CD14-positive monocyte (primary cell): ENCODE measurements at regions not wholly inside any gene's neighbourhood (a gene's known extent, or its start where the extent isn't known, plus 50 kb on each side); places are given as distances from the start of the nearest gene placed in this dataset.

ENCODE experiments used
- DNase-seq, 3 donors: peaks; one replicate each; pipeline ENCODE4 v3.0.0-alpha.2; 2011 to 2022
- H2AFZ ChIP-seq: 2 replicates; pipeline ENCODE4 v1.6.0; 2012; ENCODE audit warnings: mild to moderate bottlenecking, low read depth, low read length, inconsistent platforms; ENCODE audit not compliant: insufficient read depth, poor library complexity, severe bottlenecking
- H3K27ac ChIP-seq, 2 donors: 1 replicate in 1 of 2; 2 replicates in 1 of 2; pipeline ENCODE4 v1.5.1; 2012 to 2013; ENCODE audit warnings: low read length in 2 of 2, control low read depth in 1 of 2, inconsistent platforms in 1 of 2, low read depth in 1 of 2, mild to moderate bottlenecking in 1 of 2
- H3K27me3 ChIP-seq, 2 donors: one replicate each; pipeline versions ENCODE4 v1.6.0 to v1.6.1; 2011 to 2013; ENCODE audit warnings: low read length in 2 of 2; ENCODE audit not compliant: control insufficient read depth in 2 of 2, insufficient read depth in 2 of 2
- H3K36me3 ChIP-seq, 2 donors: replicated peaks in 1 of 2; 1 replicate in 1 of 2; 2 replicates in 1 of 2; pipeline versions ENCODE4 v1.5.1 to v1.6.1; 2012 to 2013; ENCODE audit warnings: low read length in 2 of 2, control low read depth in 1 of 2, inconsistent platforms in 1 of 2, mild to moderate bottlenecking in 1 of 2; ENCODE audit not compliant: insufficient read depth in 2 of 2, control insufficient read depth in 1 of 2
- H3K4me1 ChIP-seq, 2 donors: 1 replicate in 1 of 2; 2 replicates in 1 of 2; pipeline versions ENCODE4 v1.5.1 to v1.6.1; 2012 to 2013; ENCODE audit warnings: low read length in 2 of 2, control low read depth in 1 of 2, inconsistent platforms in 1 of 2, mild to moderate bottlenecking in 1 of 2, moderate library complexity in 1 of 2; ENCODE audit not compliant: insufficient read depth in 2 of 2, control insufficient read depth in 1 of 2
- H3K4me2 ChIP-seq: replicated peaks from 2 replicates; pipeline ENCODE3; 2012; ENCODE audit warnings: low read length, moderate library complexity, mild to moderate bottlenecking; ENCODE audit not compliant: poor library complexity, severe bottlenecking; ENCODE audit errors: extremely low read depth
- H3K4me3 ChIP-seq, 3 experiments: fragments of 200-600 bp in 1 of 3; sonication (generic) in 1 of 3; replicated peaks in 1 of 3; 1 replicate in 2 of 3; 2 replicates in 1 of 3; pipeline ENCODE4 v1.5.1; 2011 to 2013; ENCODE audit warnings: low read length in 3 of 3, mild to moderate bottlenecking in 3 of 3, control low read depth in 2 of 3, low read depth in 2 of 3, inconsistent platforms in 1 of 3, moderate library complexity in 1 of 3
- H3K79me2 ChIP-seq: 2 replicates; pipeline ENCODE4 v1.6.0; 2012; ENCODE audit warnings: mild to moderate bottlenecking, control low read depth, inconsistent platforms, low read length, moderate library complexity; ENCODE audit not compliant: insufficient read depth
- H3K9ac ChIP-seq: 2 replicates; pipeline ENCODE4 v1.6.0; 2017; ENCODE audit warnings: low read length, mild to moderate bottlenecking; ENCODE audit not compliant: insufficient read depth, poor library complexity, severe bottlenecking
- H3K9me3 ChIP-seq, 2 donors: replicated peaks in 1 of 2; 1 replicate in 1 of 2; 2 replicates in 1 of 2; pipeline versions ENCODE4 v1.5.1 to v1.6.1; 2012 to 2013; ENCODE audit warnings: low read length in 2 of 2, control low read depth in 1 of 2; ENCODE audit not compliant: control insufficient read depth in 1 of 2, insufficient read depth in 1 of 2
- H4K20me1 ChIP-seq: 2 replicates; pipeline ENCODE4 v1.6.0; 2012; ENCODE audit warnings: mild to moderate bottlenecking, low read length, control low read depth, moderate library complexity; ENCODE audit not compliant: insufficient read depth
- H3K27ac Mint-ChIP-seq, 7 donors: one replicate each; pipeline ENCODE4 v1.8.0; 2020; ENCODE audit warnings: mild to moderate bottlenecking in 7 of 7, mixed read lengths in 7 of 7, moderate library complexity in 6 of 7, inconsistent platforms in 2 of 7
- H3K27me3 Mint-ChIP-seq, 3 donors: one replicate each; pipeline ENCODE4 v1.8.0; 2021 to 2022; ENCODE audit warnings: low read depth in 3 of 3, mild to moderate bottlenecking in 3 of 3, mixed read lengths in 3 of 3, moderate library complexity in 3 of 3, inconsistent platforms in 1 of 3
- H3K36me3 Mint-ChIP-seq, 2 donors: one replicate each; pipeline ENCODE4 v1.8.0; 2020; ENCODE audit warnings: mixed read lengths in 2 of 2, inconsistent platforms in 1 of 2, mild to moderate bottlenecking in 1 of 2
- H3K4me1 Mint-ChIP-seq: one replicate; pipeline ENCODE4 v1.8.0; 2020; ENCODE audit warnings: mild to moderate bottlenecking, mixed read lengths
- H3K4me3 Mint-ChIP-seq, 2 donors: one replicate each; pipeline ENCODE4 v1.8.0; 2020; ENCODE audit warnings: mild to moderate bottlenecking in 2 of 2, mixed read lengths in 2 of 2, moderate library complexity in 1 of 2
- H3K9me3 Mint-ChIP-seq, 7 donors: one replicate each; pipeline ENCODE4 v1.8.0; 2020 to 2022; ENCODE audit warnings: mixed read lengths in 7 of 7, mild to moderate bottlenecking in 6 of 7, moderate library complexity in 6 of 7, inconsistent platforms in 2 of 7
- CTCF ChIP-seq: fragments of 200-600 bp; IDR thresholded peaks from one replicate; pipeline ENCODE4 v1.8.0; 2022; ENCODE audit warnings: antibody characterized with exemption, mild to moderate bottlenecking
- WGBS: methylation state at CpG from one replicate; pipeline ENCODE4 v1.1.5; 2013; ENCODE audit warnings: missing lambda C conversion rate; ENCODE audit not compliant: insufficient coverage; 5-methylcytosine and 5-hydroxymethylcytosine counted together
- intact Hi-C, 2 donors: fragments of 100-400 bp; cut with micrococcal nuclease; formaldehyde crosslinking; loops; one replicate each; pipeline versions ENCODE4 v1.15.0 to v1.15.1; 2023

GRCh38 chr11:135009125-135009524 is 597.1 kb upstream of the B3GAT1 start:
- TF ChIP-seq CTCF = no peak
- Mint-ChIP-seq H3K9me3 (peaks cover 5 to 13% (median 7%) of the 10 kb centered on the region in 7 donors), H3K4me3 (no peak overlapping the region), H3K4me1 (no peaks in the 10 kb centered on the region), H3K27ac (no peak overlapping the region), H3K27me3 (peaks cover 0 to 2% (median 2%) of the 10 kb centered on the region in 3 donors), H3K36me3 (no peaks in the 10 kb centered on the region)
- DNase-seq = no peak
- Histone ChIP-seq H3K4me3 (no peak overlapping the region), H3K4me1 (no peaks in the 10 kb centered on the region), H3K36me3 (no peaks in the 10 kb centered on the region), H3K27me3 (no peaks in the 10 kb centered on the region), H3K4me2 (no peak overlapping the region), H3K9ac (no peak overlapping the region), H2AFZ (no peak overlapping the region), H3K79me2 (no peaks in the 10 kb centered on the region), H3K9me3 (no peaks in the 10 kb centered on the region), H3K27ac (no peak overlapping the region), H4K20me1 (no peaks in the 10 kb centered on the region)
- intact Hi-C loops = no loop called here
- 79% methylated on average over 6 of the region's 6 CpGs for WGBS

- WGBS = 95% methylated on average over 3 of the region's 4 CpGs
- Mint-ChIP-seq H3K27ac (no peak overlapping the region), H3K27me3 (peaks cover 0 to 2% (median 0%) of the 10 kb centered on the region in 3 donors), H3K4me1 (no peaks in the 10 kb centered on the region), H3K4me3 (no peak overlapping the region), H3K9me3 (peaks cover 3 to 13% (median 5%) of the 10 kb centered on the region in 7 donors), H3K36me3 (no peaks in the 10 kb centered on the region)
- no peaks in the 10 kb centered on the region for H3K4me1 ChIP-seq
- no peaks in the 10 kb centered on the region for H4K20me1 ChIP-seq
- no peak for DNase-seq
- H2AFZ ChIP-seq = no peak overlapping the region
- intact Hi-C loops = no loop called here
- no peak overlapping the region for H3K27ac ChIP-seq
- no peak overlapping the region for H3K9ac ChIP-seq
- H3K36me3 ChIP-seq = no peaks in the 10 kb centered on the region
- H3K4me2 ChIP-seq = no peak overlapping the region
- no peaks in the 10 kb centered on the region for H3K79me2 ChIP-seq
- H3K4me3 ChIP-seq = no peak overlapping the region
- no peak for TF ChIP-seq CTCF
- H3K9me3 ChIP-seq = no peaks in the 10 kb centered on the region
- H3K27me3 ChIP-seq = no peaks in the 10 kb centered on the region
These were observed 596.4 kb upstream of the B3GAT1 start for GRCh38 chr11:135008412-135008811.
